Lower leg skin (tissue), 4 donors: ENCODE measurements at regions not wholly inside any gene's neighbourhood (a gene's known extent, or its start where the extent isn't known, plus 50 kb on each side); places are given as distances from the start of the nearest gene placed in this dataset.
A peak's percentile ranks its signal among the peaks of the same experiment; 100 is the strongest.

Source experiments
- DNase-seq, 2 donors: peaks; one replicate each; pipeline ENCODE4 v3.0.0-alpha.2; 2019; ENCODE audit warnings: low spot score in 2 of 2
- H3K4me3 ChIP-seq: fragments of 200-600 bp; sonication (generic); 2 replicates; pipeline ENCODE4 v1.5.1; 2017; ENCODE audit warnings: mild to moderate bottlenecking, low read depth; ENCODE audit not compliant: poor library complexity, severe bottlenecking
- CTCF ChIP-seq, 3 donors: fragments of 450-650 bp; IDR thresholded peaks; one replicate each; pipeline ENCODE4 v1.5.1; 2016; ENCODE audit warnings: antibody characterized with exemption in 3 of 3, mild to moderate bottlenecking in 3 of 3, moderate library complexity in 2 of 3
- POLR2A ChIP-seq, 2 donors: fragments of 450-650 bp; IDR thresholded peaks; one replicate each; pipeline ENCODE4 v1.6.1; 2016 to 2017; ENCODE audit warnings: antibody characterized with exemption in 2 of 2, mild to moderate bottlenecking in 1 of 2, moderate library complexity in 1 of 2
- WGBS, 2 donors: methylation state at CpG; one replicate each; pipeline ENCODE4 v1.1.5; 2018; 5-methylcytosine and 5-hydroxymethylcytosine counted together
- intact Hi-C: fragments of 100-400 bp; cut with DNase I; formaldehyde crosslinking; loops from one replicate; pipeline ENCODE4 v1.15.0; 2023; ENCODE audit warnings: low total_unique reads

- no peak for DNase-seq
- TF ChIP-seq POLR2A (IDR thresholded peaks at IDR 0.05) (no peak), CTCF (IDR thresholded peaks at IDR 0.05) (no peak)
- no peak overlapping the region for H3K4me3 ChIP-seq
- 37 to 58% methylated on average over 3 of the region's 3 CpGs for WGBS, 2 donors
- intact Hi-C loops, result no loop called here
Observed at GRCh38 chr1:50349242-50349565, 74.0 kb downstream of the DMRTA2 start.

- intact Hi-C loops, result no loop called here
- WGBS, 2 donors, result 20 to 22% methylated on average over 5 of the region's 5 CpGs
- peak in 1 of 2 donors; percentile 35 for DNase-seq
- TF ChIP-seq CTCF (IDR thresholded peaks at IDR 0.05) (peak in 1 of 3 donors; percentile 35), POLR2A (IDR thresholded peaks at IDR 0.05) (no peak)
- no peak overlapping the region for H3K4me3 ChIP-seq
Observed at GRCh38 chr1:50348449-50349241, 74.6 kb downstream of the DMRTA2 start.

- intact Hi-C loops, result no loop called here
- DNase-seq, result no peak
- no peak overlapping the region for H3K4me3 ChIP-seq
- 66 to 73% methylated on average over 6 of the region's 6 CpGs for whole genome bisulfite sequencing, 2 donors
- TF ChIP-seq POLR2A (IDR thresholded peaks at IDR 0.05) (no peak), CTCF (IDR thresholded peaks at IDR 0.05) (no peak)
Observed at GRCh38 chr1:50347933-50348332, 75.3 kb downstream of the DMRTA2 start.

GRCh38 chr1:50346621-50347020, 76.6 kb downstream of the DMRTA2 start:
- H3K4me3 ChIP-seq, result no peak overlapping the region

DNA sequence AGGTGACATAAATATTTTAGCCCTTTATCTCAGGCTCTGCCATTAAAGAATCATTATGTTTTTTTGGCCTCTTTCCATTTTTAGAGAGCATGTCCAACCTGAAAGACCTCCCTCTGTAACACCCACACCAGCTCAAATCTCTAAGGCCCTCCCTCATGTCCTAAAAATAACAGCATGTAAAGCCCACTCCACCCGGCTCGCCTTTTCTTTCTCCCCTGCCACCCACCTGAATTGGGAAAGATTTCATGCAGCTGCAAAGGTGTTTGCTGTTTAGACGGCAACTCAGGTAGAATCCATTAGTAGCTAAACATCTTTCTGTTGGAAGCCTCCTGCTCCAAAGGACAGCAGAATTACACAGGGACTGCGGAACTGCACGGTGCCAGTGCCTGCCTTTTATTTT, 79.9 kb downstream of the DMRTA2 start:
- intact Hi-C loops, result no loop called here
- WGBS, 2 donors, result 57 to 62% methylated on average over 5 of the region's 5 CpGs
- no peak for TF ChIP-seq POLR2A (IDR thresholded peaks at IDR 0.05)
- no peak for TF ChIP-seq CTCF (IDR thresholded peaks at IDR 0.05)
- DNase-seq, result no peak
- no peak overlapping the region for H3K4me3 ChIP-seq

More at GRCh38 chr1:50346621-50347020, 76.6 kb downstream of the DMRTA2 start:
- 72 to 75% methylated on average over 7 of the region's 7 CpGs for WGBS, 2 donors
- intact Hi-C loops, result no loop called here
- no peak for DNase-seq
- TF ChIP-seq CTCF (IDR thresholded peaks at IDR 0.05), result no peak
- TF ChIP-seq POLR2A (IDR thresholded peaks at IDR 0.05), result no peak

DNA sequence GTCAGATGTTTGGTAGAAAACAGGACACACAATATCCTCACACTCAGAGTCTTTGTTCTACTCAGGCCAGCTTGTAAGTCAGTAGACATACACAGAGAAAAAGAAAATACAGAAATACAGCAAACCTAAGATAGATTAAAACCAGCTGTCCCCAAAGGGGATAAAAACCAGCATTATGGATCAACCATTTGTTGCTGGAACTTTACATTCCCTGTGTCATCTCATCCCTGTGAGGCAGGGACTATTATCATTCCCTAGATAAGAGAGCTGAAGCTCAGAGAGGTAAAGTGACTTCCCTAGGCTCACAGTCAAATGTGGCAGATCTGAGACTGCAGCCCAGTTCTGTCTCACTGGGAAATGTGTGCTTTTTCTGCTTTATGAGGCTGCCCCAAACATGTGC, 80.7 kb downstream of the DMRTA2 start:
- no peak for DNase-seq
- intact Hi-C loops, result no loop called here
- H3K4me3 ChIP-seq, result no peak overlapping the region
- TF ChIP-seq CTCF (IDR thresholded peaks at IDR 0.05) (no peak), POLR2A (IDR thresholded peaks at IDR 0.05) (no peak)
